ENCODE measurements at regions not wholly inside any gene's neighbourhood (a gene's known extent, or its start where the extent isn't known, plus 50 kb on each side); places are given as distances from the start of the nearest gene placed in this dataset.

DNA sequence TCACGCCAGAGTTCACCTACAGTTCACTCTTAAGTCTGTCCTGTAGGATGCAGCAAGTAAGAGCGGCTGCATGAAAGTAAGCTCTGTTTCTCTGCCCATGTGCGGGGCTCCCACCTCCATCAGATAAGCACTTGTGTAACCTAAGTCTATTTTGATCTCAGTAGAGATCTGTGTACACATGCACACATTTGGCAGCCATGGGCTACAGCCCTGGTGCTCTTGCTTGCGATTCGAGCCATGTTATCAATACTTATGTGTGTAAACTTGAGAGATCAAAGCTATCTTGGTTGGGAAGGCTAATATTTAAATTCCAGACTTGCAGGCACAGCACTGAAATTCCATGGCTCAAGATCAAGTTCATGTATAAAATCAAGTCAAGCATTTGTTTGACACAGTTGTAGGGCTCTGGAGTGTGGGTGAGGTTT is 244.7 kb upstream of the FGGY start:
- no peak for TF ChIP-seq POLR2AphosphoS5 (IDR thresholded peaks at IDR 0.05)
- TF ChIP-seq, protein P1, sequence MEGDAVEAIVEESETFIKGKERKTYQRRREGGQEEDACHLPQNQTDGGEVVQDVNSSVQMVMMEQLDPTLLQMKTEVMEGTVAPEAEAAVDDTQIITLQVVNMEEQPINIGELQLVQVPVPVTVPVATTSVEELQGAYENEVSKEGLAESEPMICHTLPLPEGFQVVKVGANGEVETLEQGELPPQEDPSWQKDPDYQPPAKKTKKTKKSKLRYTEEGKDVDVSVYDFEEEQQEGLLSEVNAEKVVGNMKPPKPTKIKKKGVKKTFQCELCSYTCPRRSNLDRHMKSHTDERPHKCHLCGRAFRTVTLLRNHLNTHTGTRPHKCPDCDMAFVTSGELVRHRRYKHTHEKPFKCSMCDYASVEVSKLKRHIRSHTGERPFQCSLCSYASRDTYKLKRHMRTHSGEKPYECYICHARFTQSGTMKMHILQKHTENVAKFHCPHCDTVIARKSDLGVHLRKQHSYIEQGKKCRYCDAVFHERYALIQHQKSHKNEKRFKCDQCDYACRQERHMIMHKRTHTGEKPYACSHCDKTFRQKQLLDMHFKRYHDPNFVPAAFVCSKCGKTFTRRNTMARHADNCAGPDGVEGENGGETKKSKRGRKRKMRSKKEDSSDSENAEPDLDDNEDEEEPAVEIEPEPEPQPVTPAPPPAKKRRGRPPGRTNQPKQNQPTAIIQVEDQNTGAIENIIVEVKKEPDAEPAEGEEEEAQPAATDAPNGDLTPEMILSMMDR (IDR thresholded peaks at IDR 0.05 in 8 of 11, conservative IDR thresholded peaks at IDR 0.05 in 3 of 11) = no peak
- TF ChIP-seq POLR2A (IDR thresholded peaks at IDR 0.05) = no peak

Data from spleen (tissue), 7 donors.